NCI-H524 (cell line): ENCODE measurements at regions not wholly inside any gene's neighbourhood (a gene's known extent, or its start where the extent isn't known, plus 50 kb on each side); places are given as distances from the start of the nearest gene placed in this dataset.
"Not testable (repeated sequence)": the region's sequence is repeated elsewhere in the genome, so short reads cannot be mapped to it uniquely, and the experiment has no call there.

Experiments used
- DNase-seq, 2 experiments: peaks; one replicate each; lab custom pipeline; 2025; lab: John Stamatoyannopoulos, UW

DNA sequence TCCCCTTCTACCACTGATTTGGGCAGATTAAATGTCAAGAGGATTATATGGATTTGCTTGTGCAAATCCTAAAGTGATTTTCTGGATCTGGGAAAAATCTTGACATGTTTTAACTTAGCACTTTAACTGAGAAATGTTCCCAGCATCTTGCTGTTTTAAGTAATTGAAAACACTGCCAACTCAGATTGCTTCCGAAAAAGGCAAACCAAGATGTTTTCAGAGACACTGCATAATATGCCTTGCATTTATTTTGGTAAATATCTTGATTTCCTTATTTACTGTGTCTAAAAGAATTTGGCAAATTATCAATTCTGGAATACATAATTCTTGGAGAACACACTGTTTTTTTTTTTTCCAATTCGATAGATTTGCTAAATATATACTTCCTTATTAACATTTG lies 385.0 kb upstream of the FAM98A start:
- DNase-seq, result no peak

- DNase-seq, result no peak
Measured at GRCh38 chr2:33978471-33978870, 379.4 kb upstream of the FAM98A start.

- DNase-seq, result no peak
Measured at GRCh38 chr2:33975498-33975897, 376.4 kb upstream of the FAM98A start.

- DNase-seq, result no peak
Measured at GRCh38 chr2:33967103-33967502, 368.0 kb upstream of the FAM98A start.

GRCh38 chr2:33958591-33958990 lies 359.5 kb upstream of the FAM98A start:
- DNase-seq, result no peak

DNA sequence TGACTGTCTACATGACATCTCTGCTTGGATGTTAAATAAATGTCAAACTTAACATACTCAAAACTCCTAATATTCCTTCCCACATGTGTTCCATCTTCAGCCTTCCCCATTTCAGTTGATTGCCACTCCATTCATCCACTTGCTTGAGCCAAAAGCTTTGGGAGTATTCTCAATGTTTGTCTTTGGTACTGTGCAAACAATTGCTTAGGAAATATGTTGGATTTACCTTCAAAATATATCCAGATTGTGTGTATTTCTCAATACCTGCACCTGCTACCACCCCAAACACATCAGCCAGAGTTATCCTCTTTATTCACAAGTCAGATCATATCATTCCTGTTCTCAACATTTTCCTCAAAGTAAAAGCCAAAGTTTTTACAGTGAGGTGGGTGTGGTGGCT lies 350.3 kb upstream of the FAM98A start:
- no peak for DNase-seq

- DNase-seq, result no peak
Measured at GRCh38 chr2:33946193-33946592, 347.1 kb upstream of the FAM98A start.

DNA sequence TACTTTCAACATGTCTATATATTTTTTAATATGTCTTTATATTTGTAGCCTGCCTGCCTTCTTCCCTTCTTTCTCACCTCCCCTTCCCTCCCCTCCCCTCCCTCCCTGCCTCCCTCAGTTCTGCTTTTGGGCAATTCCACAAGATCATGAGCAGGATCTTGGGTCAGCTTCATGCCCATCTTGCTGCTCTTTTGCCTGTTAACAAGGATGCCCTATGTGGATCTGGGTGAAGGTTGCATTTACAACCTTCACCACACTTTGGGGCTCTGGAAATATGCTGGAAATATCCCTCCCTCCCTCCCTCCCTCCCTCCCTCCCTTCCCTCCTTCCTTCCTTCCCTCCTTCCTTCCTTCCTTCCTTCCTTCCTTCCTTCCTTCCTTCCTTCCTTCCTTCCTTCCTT lies 334.1 kb upstream of the FAM98A start:
- no peak for DNase-seq

DNA sequence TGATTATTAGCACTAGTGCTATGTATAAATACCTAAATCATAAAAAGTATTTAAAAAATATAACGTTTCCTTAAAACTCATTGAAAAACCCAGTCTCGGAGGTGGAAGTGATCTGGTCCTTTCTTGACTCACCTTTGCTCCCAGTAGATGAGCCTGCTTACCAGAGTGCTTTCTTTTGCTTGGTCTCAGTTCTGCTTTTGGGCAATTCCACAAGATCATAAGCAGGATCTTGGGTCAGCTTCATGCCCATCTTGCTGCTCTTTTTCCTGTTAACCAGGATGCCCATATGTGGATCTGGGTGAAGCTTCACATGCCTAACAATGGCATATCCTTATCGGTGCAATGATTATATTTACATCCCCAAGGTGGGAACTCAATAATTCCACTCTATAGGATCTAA lies 332.1 kb upstream of the FAM98A start:
- no peak for DNase-seq

- no peak for DNase-seq
Measured at GRCh38 chr2:33929467-33929866, 330.4 kb upstream of the FAM98A start.

DNA sequence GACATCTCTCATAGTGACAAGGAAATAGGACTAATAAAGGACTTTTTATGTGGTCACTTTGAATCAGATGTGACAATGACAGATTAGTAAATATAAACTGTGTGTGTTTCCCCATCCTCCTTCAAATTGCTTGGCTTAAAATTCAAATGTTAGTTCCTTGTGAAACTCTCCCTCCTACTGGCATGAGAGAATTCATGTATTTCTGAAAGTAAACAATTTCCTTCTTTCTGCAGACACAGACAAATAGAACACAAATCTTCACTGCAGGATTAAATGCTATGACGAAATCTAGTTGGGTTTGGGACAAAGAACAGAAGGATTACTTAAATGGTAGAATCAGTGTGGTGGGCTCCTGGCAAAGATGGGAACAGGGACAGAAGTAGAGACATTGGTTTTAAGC lies 328.7 kb upstream of the FAM98A start:
- DNase-seq, result no peak

GRCh38 chr2:33925311-33925710 lies 326.2 kb upstream of the FAM98A start:
- no peak for DNase-seq

GRCh38 chr2:33924586-33925169 lies 325.6 kb upstream of the FAM98A start:
- no peak for DNase-seq

- no peak for DNase-seq
Measured at GRCh38 chr2:33917252-33917651, 318.2 kb upstream of the FAM98A start.

GRCh38 chr2:33913071-33913616 lies 314.0 kb upstream of the FAM98A start:
- no peak for DNase-seq

DNA sequence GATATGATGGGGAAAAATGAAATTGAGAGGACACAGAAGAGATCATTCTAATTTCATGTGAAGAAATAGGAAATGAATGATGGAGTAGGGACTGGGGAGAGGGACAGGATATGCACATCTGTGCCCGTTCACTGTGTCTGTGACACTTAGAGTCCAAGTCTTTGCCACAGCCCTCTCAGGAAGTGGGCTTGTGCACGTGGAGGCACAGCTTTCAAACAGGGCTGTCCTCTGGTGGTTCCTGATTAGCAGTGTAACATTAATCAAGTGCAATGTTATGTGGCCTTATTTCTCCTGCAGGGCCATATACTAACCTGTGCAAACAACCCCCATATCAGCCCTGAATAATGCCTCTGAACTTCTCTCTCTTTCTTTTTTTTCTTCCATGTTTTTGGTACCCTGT lies 312.2 kb upstream of the FAM98A start:
- DNase-seq, result no peak

DNA sequence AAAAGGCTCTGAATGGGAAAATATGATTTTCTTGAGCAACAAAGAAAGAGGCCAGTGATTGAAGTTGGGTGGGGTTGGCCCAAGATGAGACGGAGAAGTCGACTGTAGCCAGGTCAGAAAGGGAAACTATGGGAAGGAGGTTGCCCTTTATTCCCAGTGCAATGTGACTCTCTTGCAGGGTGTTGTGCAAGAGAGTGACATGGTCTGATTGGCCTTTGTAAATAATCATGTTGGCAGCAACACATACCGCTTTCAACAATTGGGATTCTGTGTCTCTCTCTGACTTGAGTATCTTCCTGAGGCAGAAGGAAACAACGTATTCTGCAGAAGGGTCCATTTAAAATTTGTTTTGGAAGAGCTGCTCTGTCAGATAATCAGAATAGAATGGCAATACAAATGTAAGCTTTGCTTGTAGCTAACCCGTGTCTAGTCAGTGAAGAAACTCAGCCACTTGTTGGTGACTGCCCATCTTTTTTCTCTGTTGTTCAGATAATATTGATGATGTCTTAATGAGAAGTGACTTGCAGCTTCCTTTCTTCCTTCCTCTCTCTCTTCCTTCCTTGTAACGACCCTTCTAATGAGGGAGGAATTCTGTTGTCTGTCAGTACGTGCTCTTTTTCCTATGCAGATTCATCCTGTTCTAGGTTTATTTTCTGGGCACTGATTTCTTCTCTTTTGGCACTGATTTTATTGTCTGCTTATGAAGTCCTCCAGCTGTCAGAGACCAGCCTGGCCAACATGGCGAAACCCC lies 311.0 kb upstream of the FAM98A start:
- no peak for DNase-seq

DNA sequence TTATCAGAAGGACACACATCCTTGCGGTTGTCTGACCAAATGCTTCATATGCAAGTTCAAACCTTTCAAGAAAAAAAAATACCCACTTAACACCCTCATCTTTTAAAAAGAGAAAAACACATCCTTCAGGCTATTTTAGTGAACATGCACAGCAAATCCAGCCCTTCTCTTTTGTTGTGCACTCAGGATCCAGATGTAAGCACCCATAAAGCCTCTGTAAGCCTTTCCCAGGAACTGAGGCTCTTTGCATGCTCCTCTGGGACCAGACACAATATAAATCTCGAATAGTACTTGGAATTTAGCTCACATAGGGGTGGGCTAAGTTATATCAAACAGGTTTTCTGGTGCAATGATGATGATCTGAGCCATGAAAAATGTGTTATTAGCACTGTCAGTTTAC lies 308.8 kb upstream of the FAM98A start:
- DNase-seq, result no peak

- not testable (repeated sequence) for DNase-seq
Measured at GRCh38 chr2:33906129-33906528, 307.0 kb upstream of the FAM98A start.

GRCh38 chr2:33904801-33905200 lies 305.7 kb upstream of the FAM98A start:
- DNase-seq, result no peak

- DNase-seq, result no peak
Measured at GRCh38 chr2:33903701-33904100, 304.6 kb upstream of the FAM98A start.

- DNase-seq, result no peak
Measured at GRCh38 chr2:33903215-33903614, 304.1 kb upstream of the FAM98A start.

- DNase-seq, result no peak
Measured at GRCh38 chr2:33900610-33901009, 301.5 kb upstream of the FAM98A start.

GRCh38 chr2:33897741-33898140 lies 298.6 kb upstream of the FAM98A start:
- no peak for DNase-seq
